Inflammatory macrophage treated with lipopolysaccharide for 1 hour (primary cell): ENCODE measurements at regions not wholly inside any gene's neighbourhood (a gene's known extent, or its start where the extent isn't known, plus 50 kb on each side); places are given as distances from the start of the nearest gene placed in this dataset.

Experiments
- DNase-seq, 2 donors: peaks; one replicate each; pipeline ENCODE4 v3.0.0-alpha.2; 2020 to 2022

GRCh38 chr11:45518141-45518832, 147.1 kb downstream of the CHST1 start:
- DNase-seq, result no peak

DNA sequence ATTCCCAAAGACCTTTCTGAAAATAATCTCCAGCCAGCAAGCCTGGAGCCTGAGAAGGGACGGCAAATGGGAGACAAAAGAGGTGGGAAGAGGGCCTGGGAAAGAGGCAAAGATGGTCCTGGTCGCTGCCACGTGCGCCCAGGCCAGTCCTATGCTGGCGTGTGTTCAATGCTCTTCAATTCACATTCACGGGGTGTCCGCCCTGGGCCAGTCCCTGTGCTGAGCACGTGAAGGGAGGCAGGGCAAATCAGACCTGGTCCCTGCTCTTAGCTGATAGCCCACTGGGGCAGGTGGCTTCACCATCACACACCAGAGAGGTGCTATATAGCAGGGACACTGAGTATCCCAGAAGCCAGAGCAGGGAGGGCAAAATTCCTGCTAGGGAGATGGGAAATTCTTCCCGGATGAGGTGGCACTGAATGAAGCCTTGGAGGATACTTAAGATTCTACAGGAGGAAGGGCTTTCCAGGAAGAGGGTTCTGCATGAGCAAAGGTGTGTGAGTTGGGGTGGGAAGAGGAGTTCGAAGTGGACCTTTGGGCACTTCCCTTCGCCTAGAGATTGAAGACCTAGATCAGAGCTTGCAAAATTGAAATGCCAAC, 148.2 kb downstream of the CHST1 start:
- no peak for DNase-seq

DNA sequence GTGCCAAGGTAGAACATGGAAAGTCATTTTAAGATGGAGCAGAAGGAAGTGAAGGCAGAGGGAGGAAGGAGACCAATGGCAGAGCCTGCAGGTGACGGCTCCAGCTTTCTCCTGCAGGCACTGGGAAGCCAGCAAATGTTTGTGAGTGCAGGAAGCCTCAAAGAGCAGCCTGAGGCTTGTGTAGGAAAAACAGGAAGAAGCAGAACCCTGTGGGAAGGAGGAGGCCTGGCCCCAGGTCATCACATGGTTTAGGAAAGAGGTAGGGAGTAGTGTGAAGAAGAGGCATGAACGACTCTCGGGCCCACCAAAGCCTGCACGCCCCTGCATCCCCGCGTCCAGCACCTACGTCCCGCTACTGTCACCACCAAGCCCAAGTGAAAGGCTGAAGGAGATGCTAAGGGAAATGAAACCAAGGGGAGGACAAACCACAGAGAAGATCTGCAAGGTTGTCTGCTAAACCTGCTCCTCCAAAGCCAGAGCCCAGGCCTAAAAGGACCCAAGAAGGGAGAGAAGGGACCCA, 151.5 kb downstream of the CHST1 start:
- peak in 1 of 2 donors; percentile 24 for DNase-seq

DNA sequence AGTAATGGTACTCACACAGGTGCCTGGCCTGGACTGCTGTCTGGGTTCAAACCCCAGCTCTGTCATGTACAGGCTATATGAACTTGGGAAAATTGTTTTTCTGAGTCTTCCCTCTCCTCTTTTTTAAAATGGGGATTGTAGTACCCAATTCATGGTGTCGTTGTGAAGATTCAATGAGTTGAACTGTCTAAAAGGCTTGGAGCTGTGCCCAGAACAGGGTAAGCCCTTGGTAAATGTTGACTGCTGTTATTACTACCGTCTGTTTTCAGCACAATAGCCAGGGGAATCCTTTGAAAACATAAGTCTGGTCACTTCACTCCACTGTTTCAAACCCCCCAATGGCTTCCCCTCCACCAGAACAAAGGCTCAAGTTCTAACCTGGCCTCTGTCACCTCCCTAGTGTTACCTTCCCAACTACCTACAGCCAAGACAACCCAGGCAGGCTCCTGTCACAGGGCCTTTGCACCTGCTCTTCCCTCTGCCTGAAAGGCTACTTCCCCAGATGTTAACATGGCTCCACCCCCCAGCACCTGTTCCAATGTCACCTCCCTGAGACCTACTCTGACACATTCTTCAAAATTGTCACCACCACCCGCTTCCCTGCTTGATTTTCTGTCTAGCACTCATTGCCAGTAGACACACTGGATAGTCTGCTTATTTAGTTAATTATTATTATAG, 152.8 kb downstream of the CHST1 start:
- no peak for DNase-seq

DNA sequence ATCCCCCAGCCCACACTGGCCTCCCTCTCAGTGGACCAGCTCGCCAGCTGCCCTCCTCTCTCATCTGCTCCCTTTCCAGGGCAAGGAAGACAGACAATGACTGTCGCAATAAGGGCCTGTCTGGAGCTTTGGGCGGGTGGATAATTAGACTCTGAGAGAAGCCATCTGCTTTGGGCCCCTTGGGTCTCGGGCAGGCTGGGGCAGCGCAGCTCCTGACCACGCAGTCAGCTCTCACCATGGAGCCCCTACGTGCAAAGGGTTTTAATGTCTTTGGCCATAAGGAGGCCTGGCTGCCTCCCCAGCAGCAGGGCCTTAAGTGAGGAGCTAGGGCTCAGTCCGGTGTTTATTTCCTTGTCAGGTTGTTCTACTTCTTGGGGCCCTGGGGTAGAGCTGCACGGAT, 153.9 kb downstream of the CHST1 start:
- DNase-seq, result no peak

DNA sequence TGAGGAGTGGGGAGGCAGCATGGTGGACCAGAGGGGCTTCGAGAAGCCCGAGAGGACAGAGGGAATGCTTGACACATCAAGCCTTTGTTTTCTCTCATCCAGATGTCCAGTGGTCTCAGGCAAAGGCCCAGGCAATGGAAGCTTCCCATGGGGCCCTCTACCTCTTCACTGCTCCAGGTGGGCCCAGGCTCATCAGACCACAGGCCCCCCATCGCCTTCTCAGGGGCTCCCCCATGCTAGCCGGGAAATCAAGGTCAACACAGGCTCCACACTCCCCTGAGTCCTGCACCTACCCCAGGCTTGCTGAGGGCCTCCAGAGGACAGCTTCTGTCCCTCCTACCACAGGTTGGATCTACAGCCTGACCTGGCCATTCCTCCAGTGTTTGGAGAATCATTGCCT, 157.5 kb downstream of the CHST1 start:
- no peak for DNase-seq

- no peak for DNase-seq
Measured at GRCh38 chr11:45503311-45503710, 162.1 kb downstream of the CHST1 start.

DNA sequence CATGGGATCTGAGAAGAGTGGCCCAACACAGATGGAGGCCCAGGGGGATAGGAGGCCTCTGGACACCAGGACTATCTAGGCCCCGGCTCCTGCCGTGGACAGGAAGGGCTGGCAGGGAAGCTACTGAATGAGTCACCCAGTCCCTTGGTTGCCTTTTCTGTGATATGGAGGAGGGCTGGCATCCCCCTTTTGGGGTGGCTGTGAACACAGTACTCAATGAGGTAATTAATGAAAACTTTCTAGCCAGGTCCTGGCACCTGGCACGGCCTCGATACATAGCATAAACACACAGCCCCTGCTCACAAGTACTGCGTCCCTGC, 163.2 kb downstream of the CHST1 start:
- DNase-seq, result no peak

- DNase-seq, result no peak
Measured at GRCh38 chr11:45501392-45502225, 163.8 kb downstream of the CHST1 start.

DNA sequence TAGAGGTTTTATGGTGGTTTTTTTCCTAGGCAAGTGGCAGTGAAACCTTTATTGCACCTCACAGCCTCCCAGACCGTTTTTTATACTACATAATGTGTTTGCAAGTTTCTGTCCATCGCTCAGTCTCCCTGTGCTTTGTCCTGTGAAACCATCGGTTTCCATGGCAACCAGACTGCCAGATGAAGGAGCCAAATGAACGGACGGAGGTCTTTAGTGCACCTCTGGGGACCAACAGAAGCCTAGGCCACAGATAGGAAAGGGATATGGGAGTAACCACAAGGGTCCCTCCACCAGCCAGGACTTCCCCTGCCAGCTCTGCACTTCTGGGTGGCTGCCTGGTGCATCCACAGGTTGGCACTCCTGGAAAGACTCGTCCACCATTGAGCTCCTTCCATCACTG, 165.0 kb downstream of the CHST1 start:
- DNase-seq, result no peak

DNA sequence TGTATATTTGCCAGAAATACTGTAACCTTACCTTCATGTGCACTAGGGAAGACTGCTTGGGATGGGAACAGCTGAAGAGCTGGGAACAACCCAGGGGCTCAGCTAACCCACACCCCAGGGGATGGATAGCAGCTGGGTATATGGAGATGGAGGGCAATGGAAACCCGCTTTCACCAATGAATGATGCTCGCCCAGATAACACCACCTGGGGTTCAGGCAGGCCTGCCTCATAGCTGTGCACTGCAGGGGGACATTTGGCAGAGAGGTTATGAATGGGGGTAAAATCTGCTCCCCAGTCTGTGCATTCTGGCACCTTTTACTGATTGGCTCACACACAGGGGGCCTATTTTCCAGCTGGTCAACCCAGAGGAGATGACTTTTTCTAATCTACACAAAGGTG, 170.7 kb downstream of the CHST1 start:
- DNase-seq, result no peak

- no peak for DNase-seq
Measured at GRCh38 chr11:45489281-45489905, 176.0 kb downstream of the CHST1 start.

DNA sequence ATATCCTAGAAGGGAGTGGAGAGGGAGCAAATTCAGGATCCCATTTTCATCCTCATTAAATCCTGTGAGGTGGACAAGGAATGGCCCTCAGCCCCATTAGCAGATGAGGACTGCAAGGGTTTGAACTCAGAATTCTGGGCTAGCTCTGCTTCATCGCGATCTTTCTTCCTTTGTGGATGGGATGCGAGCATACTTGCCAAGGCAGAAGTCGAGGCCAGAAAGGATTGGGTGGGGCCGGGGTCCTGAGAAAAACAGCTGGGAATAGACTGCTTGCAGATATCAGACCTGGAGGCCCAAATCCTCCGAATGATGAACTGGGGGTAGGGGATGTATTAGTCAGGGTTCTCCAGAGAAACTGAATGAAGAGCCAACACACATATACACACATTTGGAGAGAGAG, 179.0 kb downstream of the CHST1 start:
- DNase-seq, result no peak

DNA sequence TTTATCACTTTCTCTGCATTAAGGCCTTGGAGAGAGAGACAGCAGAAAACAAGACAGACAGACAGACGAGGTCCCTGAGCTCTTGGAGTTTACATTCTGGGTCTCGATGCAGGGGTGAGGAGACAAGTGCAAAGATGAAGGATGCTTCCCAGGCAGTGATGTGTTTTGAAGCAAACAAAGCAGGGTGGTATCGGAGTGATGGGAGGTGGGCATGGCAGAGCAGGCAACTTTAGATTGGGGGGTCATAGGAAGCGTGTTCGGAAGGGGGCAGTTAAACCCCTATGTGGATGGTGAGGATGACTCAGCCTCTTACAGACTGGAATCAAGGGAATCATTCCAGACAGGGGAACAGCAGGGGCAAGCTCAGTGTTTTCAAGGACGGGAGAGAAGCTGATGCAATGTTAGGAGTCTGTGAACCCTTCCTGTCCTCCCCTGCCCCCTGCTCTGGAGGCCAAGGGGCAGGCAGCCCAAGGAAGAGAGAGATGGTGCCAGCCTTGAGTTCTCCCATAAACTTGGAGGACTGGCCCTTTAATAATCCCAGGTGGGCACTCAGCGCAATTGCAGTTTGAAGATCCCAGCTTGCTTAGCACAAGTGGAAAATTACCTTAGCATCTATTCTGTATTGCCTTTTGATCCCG, 180.2 kb downstream of the CHST1 start:
- DNase-seq, result no peak

- DNase-seq, result no peak
Measured at GRCh38 chr11:45484326-45484883, 181.0 kb downstream of the CHST1 start.

DNA sequence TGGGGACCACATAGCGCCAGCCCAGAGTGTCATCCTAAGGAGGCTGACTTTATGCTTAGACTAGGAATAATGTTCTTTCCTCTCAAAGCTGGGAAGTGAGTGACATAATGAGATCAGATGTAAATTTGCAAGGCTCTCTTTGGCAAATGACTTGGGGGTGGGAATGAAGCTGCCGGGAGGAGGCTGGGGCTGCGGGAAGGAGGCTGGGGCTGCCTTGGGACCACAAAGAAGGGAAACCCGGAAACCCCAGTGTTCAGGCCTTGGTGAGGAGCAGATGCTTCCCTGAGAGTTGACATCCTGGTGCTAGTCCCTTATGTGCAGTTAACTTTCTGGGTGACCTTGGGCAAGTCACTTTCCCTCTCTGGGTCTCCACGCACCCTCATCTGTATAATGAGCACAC, 182.0 kb downstream of the CHST1 start:
- DNase-seq, result no peak

DNA sequence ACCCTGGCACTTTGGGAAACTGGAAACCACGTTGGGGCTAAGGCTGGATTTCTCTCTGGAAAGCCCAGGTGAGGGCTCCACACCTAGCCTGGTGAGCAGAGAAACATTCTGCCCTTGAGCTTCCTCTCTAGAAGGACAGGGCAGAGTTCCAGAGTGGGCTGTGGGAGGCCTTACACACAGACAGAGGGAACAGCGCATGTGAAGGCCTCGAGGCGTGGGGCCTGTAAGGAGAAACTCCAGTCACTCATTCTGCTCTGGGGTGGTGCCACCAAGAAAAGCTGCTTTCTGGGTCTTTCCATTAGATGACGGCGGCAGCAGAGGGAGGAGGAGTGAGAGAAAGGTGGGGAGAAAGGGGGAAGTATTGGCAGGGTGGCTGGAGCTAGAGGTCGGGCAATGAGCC, 183.1 kb downstream of the CHST1 start:
- no peak for DNase-seq

DNA sequence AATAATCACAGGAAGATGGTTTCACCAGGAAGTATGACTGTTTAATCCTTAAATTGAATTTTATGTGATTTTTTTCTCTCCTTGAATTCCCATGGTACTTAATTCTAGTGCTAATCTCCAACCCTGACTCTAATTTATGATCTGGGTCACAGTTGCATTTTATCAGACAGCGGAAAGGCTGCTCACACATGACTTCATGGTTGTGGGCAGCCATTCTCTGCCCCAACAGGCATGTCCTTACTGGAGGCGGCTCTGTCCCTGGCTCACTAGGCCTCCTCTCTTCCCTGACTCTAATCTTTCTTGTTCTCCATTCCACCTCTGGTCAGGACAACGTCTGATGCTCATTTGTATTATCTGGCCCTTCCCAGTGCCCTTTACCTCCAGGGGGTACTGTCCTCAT, 184.4 kb downstream of the CHST1 start:
- DNase-seq, result no peak

DNA sequence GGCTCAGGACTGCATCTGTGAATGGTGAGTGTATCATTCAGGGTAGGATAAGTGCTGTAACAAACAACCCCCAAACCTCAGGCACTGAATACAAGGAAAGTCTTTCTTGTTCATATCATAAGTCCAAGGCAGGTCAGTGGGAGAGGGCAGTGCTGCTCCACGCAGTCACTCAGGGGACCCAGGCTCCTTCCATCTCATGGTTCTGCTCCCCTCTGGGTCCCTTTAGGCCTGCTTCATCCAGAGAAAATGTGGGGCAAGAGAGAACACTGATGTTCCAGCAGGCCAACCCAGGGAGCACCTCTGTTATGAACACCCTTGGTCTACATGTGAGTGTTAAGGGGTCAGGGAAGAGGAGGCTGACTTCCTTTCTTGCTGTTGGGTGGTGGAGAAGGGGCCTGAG, 187.8 kb downstream of the CHST1 start:
- no peak for DNase-seq

GRCh38 chr11:45476126-45476525, 189.3 kb downstream of the CHST1 start:
- DNase-seq, result no peak

- no peak for DNase-seq
Measured at GRCh38 chr11:45475173-45475572, 189.0 kb upstream of the SYT13 start.

- DNase-seq, result no peak
Measured at GRCh38 chr11:45473341-45473895, 187.3 kb upstream of the SYT13 start.
